A549 (cell line): ENCODE measurements at regions not wholly inside any gene's neighbourhood (a gene's known extent, or its start where the extent isn't known, plus 50 kb on each side); places are given as distances from the start of the nearest gene placed in this dataset.

Source experiments
- ATAC-seq, 2 experiments: fragments of 200-7000 bp in 1 of 2; fragments of >200 bp in 1 of 2; cut with Nextera tagmentation in 1 of 2; cut with Tn5 transposase in 1 of 2; 3 replicates each; pipeline versions ENCODE4 v1.8.0 to v1.9.1; 2018 to 2020; ENCODE audit warnings: mild to moderate bottlenecking in 1 of 2, moderate library complexity in 1 of 2
- CTCF ChIA-PET: fragments of 300-600 bp; sonication (Branson Sonifier 250); formaldehyde crosslinking; extraction: SDS; loops from one replicate; lab custom pipeline; 2021; ENCODE audit warnings: antibody characterized with exemption, inconsistent platforms; lab: Yijun Ruan, JAX
- POLR2A ChIA-PET: fragments of 350-600 bp; formaldehyde crosslinking; extraction: SDS; loops from one replicate; lab custom pipeline; 2021; ENCODE audit warnings: antibody characterized with exemption, inconsistent platforms; lab: Yijun Ruan, JAX
- DNase-seq, 2 experiments: peaks; one replicate each; pipeline versions ENCODE4 v3.0.0 to v3.0.0-alpha.2; 2011 to 2016; ENCODE audit warnings: low read depth in 1 of 2, low spot score in 1 of 2
- FAIRE-seq: peaks from 2 replicates; lab custom pipeline; 2011; peaks lifted over from hg19 to GRCh38; lab: Jason Lieb, UNC
- H3K27ac ChIP-seq, 2 experiments: fragments of >200 bp; sonication (Bioruptor Twin); formaldehyde crosslinking; 3 replicates each; pipeline ENCODE4 v1.5.1; 2016 to 2017
- H3K4me1 ChIP-seq: fragments of >200 bp; sonication (Bioruptor Twin); formaldehyde crosslinking; 3 replicates; pipeline ENCODE4 v1.6.1; 2016
- H3K4me2 ChIP-seq: fragments of >200 bp; sonication (Bioruptor Twin); formaldehyde crosslinking; 3 replicates; pipeline ENCODE4 v1.6.1; 2016
- H3K4me3 ChIP-seq: fragments of >200 bp; sonication (Bioruptor Twin); formaldehyde crosslinking; 3 replicates; pipeline ENCODE4 v1.5.1; 2016
- H3K9me3 ChIP-seq: fragments of >200 bp; sonication (Bioruptor Twin); formaldehyde crosslinking; 3 replicates; pipeline ENCODE4 v1.6.1; 2016
- BHLHE40 ChIP-seq: IDR thresholded peaks from 2 replicates; pipeline ENCODE4 v1.6.1; 2012; ENCODE audit warnings: low read depth, low read length, inconsistent platforms
- CEBPB ChIP-seq, 2 experiments: fragments of >200 bp in 1 of 2; sonication (Bioruptor Twin) in 1 of 2; formaldehyde crosslinking in 1 of 2; IDR thresholded peaks; 2 replicates each; pipeline ENCODE4 v1.6.1; 2012 to 2016
- CHD2 ChIP-seq: fragments of 150-350 bp; IDR thresholded peaks from 2 replicates; pipeline ENCODE4 v1.6.1; 2014; ENCODE audit warnings: low read length; ENCODE audit not compliant: partially characterized antibody
- EHF ChIP-seq: fragments of 250-450 bp; sonication (Bioruptor Pico); IDR thresholded peaks from 2 replicates; pipeline ENCODE4 v1.5.0; 2020; ENCODE audit warnings: mild to moderate bottlenecking
- EP300 ChIP-seq, 2 experiments: fragments of >200 bp; sonication (Bioruptor Twin); formaldehyde crosslinking; IDR thresholded peaks; 2 replicates in 1 of 2; 3 replicates in 1 of 2; pipeline ENCODE4 v1.6.1; 2016 to 2017
- FOSL2 ChIP-seq, 2 experiments: fragments of 450-650 bp in 1 of 2; fragments of >200 bp in 1 of 2; sonication (Bioruptor Twin) in 1 of 2; formaldehyde crosslinking; IDR thresholded peaks; 2 replicates each; pipeline versions ENCODE4 v1.5.0 to v1.6.1; 2016 to 2020; ENCODE audit warnings: mild to moderate bottlenecking in 1 of 2, moderate library complexity in 1 of 2
- KDM1A ChIP-seq: fragments of 200-600 bp; sonication (generic); IDR thresholded peaks from 2 replicates; pipeline ENCODE4 v1.6.1; 2016; ENCODE audit warnings: low read depth, mild to moderate bottlenecking
- KDM5A ChIP-seq: fragments of 200-600 bp; sonication (generic); IDR thresholded peaks from 2 replicates; pipeline ENCODE4 v1.6.1; 2016; ENCODE audit warnings: antibody characterized with exemption, mild to moderate bottlenecking
- MAFK ChIP-seq: fragments of 450-650 bp; IDR thresholded peaks from 2 replicates; pipeline ENCODE4 v1.6.1; 2014; ENCODE audit not compliant: partially characterized antibody
- MAZ ChIP-seq: fragments of 150-350 bp; IDR thresholded peaks from 2 replicates; pipeline ENCODE4 v1.6.1; 2014; ENCODE audit warnings: antibody characterized with exemption, low read depth, low read length, borderline replicate concordance
- PHF8 ChIP-seq: fragments of 200-600 bp; sonication (generic); IDR thresholded peaks from 2 replicates; pipeline ENCODE4 v1.6.1; 2016; ENCODE audit warnings: low read depth, mild to moderate bottlenecking, antibody characterized with exemption, moderate library complexity, borderline replicate concordance
- POLR2A ChIP-seq: IDR thresholded peaks from 2 replicates; pipeline ENCODE4 v1.6.1; 2012; ENCODE audit warnings: mild to moderate bottlenecking, low read length
- RAD21 ChIP-seq, 2 experiments: fragments of >200 bp in 1 of 2; sonication (Bioruptor Twin) in 1 of 2; formaldehyde crosslinking in 1 of 2; IDR thresholded peaks in 1 of 2; conservative IDR thresholded peaks in 1 of 2; 2 replicates in 1 of 2; 3 replicates in 1 of 2; pipeline ENCODE4 v1.6.1; 2012 to 2018; ENCODE audit warnings: inconsistent platforms in 1 of 2
- RARB ChIP-seq: fragments of 250-450 bp; sonication (Bioruptor Pico); IDR thresholded peaks from 2 replicates; pipeline ENCODE4 v1.8.0; 2021; ENCODE audit warnings: mild to moderate bottlenecking, moderate library complexity
- RCOR1 ChIP-seq: fragments of 150-350 bp; IDR thresholded peaks from 2 replicates; pipeline ENCODE4 v1.6.1; 2014; ENCODE audit warnings: antibody characterized with exemption, low read length, low read depth
- RFX5 ChIP-seq: fragments of 450-650 bp; IDR thresholded peaks from 2 replicates; pipeline ENCODE4 v1.7.1; 2014; ENCODE audit warnings: antibody characterized with exemption, mild to moderate bottlenecking, moderate library complexity
- TP53 ChIP-seq: fragments of 250-450 bp; sonication (Bioruptor Pico); IDR thresholded peaks from 2 replicates; pipeline ENCODE4 v1.5.0; 2021; ENCODE audit warnings: mild to moderate bottlenecking, moderate library complexity
- ZC3H11A ChIP-seq: fragments of 450-650 bp; IDR thresholded peaks from 2 replicates; pipeline ENCODE4 v1.6.1; 2014; ENCODE audit warnings: antibody characterized with exemption, mild to moderate bottlenecking
- ZFP36 ChIP-seq: fragments of 450-650 bp; IDR thresholded peaks from 2 replicates; pipeline ENCODE4 v1.6.1; 2014; ENCODE audit warnings: borderline replicate concordance; ENCODE audit not compliant: partially characterized antibody
- ZNF302 ChIP-seq: fragments of 250-450 bp; sonication (Bioruptor Pico); IDR thresholded peaks from 2 replicates; pipeline ENCODE4 v1.9.0; 2021; ENCODE audit warnings: inconsistent platforms, mild to moderate bottlenecking, moderate library complexity
- WGBS: methylation state at CpG from one replicate; pipeline ENCODE4 v1.1.6; 2017; ENCODE audit errors: missing lambda C conversion rate; 5-methylcytosine and 5-hydroxymethylcytosine counted together
- TF ChIP-seq, protein P1 (sequence below): fragments of 250-450 bp; sonication (Bioruptor Pico); IDR thresholded peaks from 2 replicates; pipeline ENCODE4 v1.5.0; 2020; ENCODE audit warnings: low read depth, mild to moderate bottlenecking, moderate library complexity
- TF ChIP-seq, protein P2 (sequence below): IDR thresholded peaks from 2 replicates; pipeline ENCODE4 v1.6.1; 2012; ENCODE audit warnings: low read depth, borderline replicate concordance
- TF ChIP-seq, protein P3 (sequence below): fragments of >200 bp; sonication (Bioruptor Twin); formaldehyde crosslinking; IDR thresholded peaks from 3 replicates; pipeline ENCODE4 v1.6.1; 2016
- TF ChIP-seq, protein P4 (sequence below): fragments of >200 bp; sonication (Bioruptor Twin); formaldehyde crosslinking; IDR thresholded peaks from 2 replicates; pipeline ENCODE4 v1.6.1; 2016

DNA sequence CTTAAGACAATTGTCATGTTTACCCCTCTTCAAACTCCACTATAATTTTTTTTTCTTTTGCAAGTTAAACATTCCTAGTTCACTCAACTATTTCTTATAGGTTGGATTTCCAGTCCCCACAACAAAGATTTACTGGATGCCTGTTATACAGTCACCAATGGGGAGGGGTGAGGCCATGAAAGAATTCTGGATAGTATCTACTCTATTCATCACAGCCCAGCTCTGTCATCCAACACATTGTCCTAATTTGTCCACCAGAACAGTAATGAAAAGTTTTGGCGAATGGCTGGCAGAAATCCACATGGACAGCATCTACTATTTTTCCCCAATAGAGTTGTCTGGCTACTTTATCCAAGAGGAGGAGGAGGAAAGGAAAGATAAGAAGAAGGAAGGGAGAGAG is 192.7 kb upstream of the S100G start:
- DNase-seq (no peak), ATAC-seq (no peak), FAIRE-seq (no peak)
- no peak overlapping the region for H3K27ac ChIP-seq
- ChIA-PET CTCF (no interaction called here), POLR2A (no interaction called here)
- H3K4me1 ChIP-seq, result no peaks in the 10 kb centered on the region
- H3K4me3 ChIP-seq, result no peak overlapping the region
- WGBS, result 50% methylated on average over 1 of the region's 1 CpG
- no peaks in the 10 kb centered on the region for H3K9me3 ChIP-seq
- H3K4me2 ChIP-seq, result no peak overlapping the region
- TF ChIP-seq EHF (no peak), ZNF302 (CRISPR knock-in tag) (no peak)
- TF ChIP-seq, protein P1, sequence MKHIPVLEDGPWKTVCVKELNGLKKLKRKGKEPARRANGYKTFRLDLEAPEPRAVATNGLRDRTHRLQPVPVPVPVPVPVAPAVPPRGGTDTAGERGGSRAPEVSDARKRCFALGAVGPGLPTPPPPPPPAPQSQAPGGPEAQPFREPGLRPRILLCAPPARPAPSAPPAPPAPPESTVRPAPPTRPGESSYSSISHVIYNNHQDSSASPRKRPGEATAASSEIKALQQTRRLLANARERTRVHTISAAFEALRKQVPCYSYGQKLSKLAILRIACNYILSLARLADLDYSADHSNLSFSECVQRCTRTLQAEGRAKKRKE, result no peak
- TF ChIP-seq, protein P2, sequence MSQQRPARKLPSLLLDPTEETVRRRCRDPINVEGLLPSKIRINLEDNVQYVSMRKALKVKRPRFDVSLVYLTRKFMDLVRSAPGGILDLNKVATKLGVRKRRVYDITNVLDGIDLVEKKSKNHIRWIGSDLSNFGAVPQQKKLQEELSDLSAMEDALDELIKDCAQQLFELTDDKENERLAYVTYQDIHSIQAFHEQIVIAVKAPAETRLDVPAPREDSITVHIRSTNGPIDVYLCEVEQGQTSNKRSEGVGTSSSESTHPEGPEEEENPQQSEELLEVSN, result no peak
- TF ChIP-seq, protein P3, sequence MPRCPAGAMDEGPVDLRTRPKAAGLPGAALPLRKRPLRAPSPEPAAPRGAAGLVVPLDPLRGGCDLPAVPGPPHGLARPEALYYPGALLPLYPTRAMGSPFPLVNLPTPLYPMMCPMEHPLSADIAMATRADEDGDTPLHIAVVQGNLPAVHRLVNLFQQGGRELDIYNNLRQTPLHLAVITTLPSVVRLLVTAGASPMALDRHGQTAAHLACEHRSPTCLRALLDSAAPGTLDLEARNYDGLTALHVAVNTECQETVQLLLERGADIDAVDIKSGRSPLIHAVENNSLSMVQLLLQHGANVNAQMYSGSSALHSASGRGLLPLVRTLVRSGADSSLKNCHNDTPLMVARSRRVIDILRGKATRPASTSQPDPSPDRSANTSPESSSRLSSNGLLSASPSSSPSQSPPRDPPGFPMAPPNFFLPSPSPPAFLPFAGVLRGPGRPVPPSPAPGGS, result no peak

DNA sequence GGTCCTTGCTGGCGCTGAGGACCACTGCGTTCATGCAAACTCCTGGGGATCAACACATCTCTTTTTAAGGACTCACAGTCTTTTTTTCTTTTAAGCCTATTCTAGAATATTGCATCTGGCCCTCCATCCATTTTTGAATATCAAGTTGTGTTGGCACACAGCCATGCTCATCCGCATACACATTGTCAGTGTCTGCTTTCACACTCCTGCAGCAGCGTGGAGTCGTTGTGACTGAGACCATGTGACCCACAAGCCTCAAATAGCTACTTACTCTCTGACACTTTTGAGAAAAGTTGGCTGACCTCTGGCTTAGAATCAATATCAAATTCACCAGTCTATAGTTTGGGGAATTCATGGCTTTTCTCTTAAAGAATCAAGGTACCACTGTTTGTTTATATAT is 191.8 kb upstream of the S100G start:
- Histone ChIP-seq H3K4me1 (no peaks in the 10 kb centered on the region), H3K4me3 (no peak overlapping the region), H3K4me2 (no peak overlapping the region), H3K9me3 (no peaks in the 10 kb centered on the region), H3K27ac (no peak overlapping the region)
- POLR2A ChIA-PET, result no interaction called here
- CTCF ChIA-PET, result no interaction called here
- WGBS, result 85% methylated on average over 5 of the region's 5 CpGs
- DNase-seq, result no peak
- TF ChIP-seq RFX5, result no peak
- no peak for TF ChIP-seq EP300 (IDR thresholded peaks at IDR 0.05)
- no peak for TF ChIP-seq ZFP36
- no peak for TF ChIP-seq MAFK
- TF ChIP-seq, protein P1, result no peak
- TF ChIP-seq RARB (CRISPR knock-in tag), result no peak
- no peak for TF ChIP-seq KDM5A
- TF ChIP-seq, protein P4, sequence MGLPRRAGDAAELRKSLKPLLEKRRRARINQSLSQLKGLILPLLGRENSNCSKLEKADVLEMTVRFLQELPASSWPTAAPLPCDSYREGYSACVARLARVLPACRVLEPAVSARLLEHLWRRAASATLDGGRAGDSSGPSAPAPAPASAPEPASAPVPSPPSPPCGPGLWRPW, result no peak
- no peak for TF ChIP-seq PHF8
- TF ChIP-seq CEBPB (IDR thresholded peaks at IDR 0.05), result no peak
- TF ChIP-seq CHD2, result no peak
- no peak for TF ChIP-seq POLR2A
- TF ChIP-seq ZC3H11A, result no peak
- TF ChIP-seq FOSL2 (IDR thresholded peaks at IDR 0.05), result no peak
- TF ChIP-seq FOSL2 (CRISPR knock-in tag; IDR thresholded peaks at IDR 0.05), result no peak
- no peak for TF ChIP-seq KDM1A
- TF ChIP-seq RAD21 (conservative IDR thresholded peaks at IDR 0.05 in 1 of 2, IDR thresholded peaks at IDR 0.05 in 1 of 2), result no peak
- no peak for TF ChIP-seq BHLHE40
- no peak for FAIRE-seq
- no peak for ATAC-seq

DNA sequence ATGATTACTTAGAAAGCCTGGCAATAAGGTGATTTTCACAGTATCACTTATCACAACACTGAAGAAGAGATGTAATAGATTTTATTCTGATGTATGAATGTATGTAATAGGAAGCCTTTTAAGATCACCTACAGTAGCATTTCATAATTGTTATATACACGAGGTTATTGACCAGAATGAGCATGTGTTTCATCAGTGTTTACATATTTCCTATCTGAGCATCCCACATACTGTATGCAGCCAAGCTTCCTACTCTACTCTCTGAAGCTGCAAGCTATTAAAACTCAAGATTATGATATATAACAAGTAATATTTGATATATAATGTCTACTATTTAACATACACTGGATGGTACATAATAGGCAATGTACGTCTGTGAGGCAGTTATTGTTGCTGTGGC is 190.9 kb upstream of the S100G start:
- H3K27ac ChIP-seq, result no peak overlapping the region
- no peak overlapping the region for H3K4me3 ChIP-seq
- H3K4me1 ChIP-seq, result no peaks in the 10 kb centered on the region
- no peak for TF ChIP-seq TP53 (CRISPR knock-in tag)
- no peak for TF ChIP-seq RCOR1
- no peak for TF ChIP-seq ZC3H11A
- no peak for TF ChIP-seq PHF8
- TF ChIP-seq MAZ, result no peak
- TF ChIP-seq, protein P3, result no peak
- TF ChIP-seq CEBPB (IDR thresholded peaks at IDR 0.05), result no peak
- TF ChIP-seq, protein P1, result no peak
- TF ChIP-seq, all 56 proteins: peak for 0
- FAIRE-seq, result no peak
- Histone ChIP-seq H3K4me2 (no peak overlapping the region), H3K9me3 (no peaks in the 10 kb centered on the region)
- 2% methylated on average over 2 of the region's 2 CpGs for WGBS
- ATAC-seq, result no peak
- DNase-seq, result no peak
- ChIA-PET CTCF (interaction anchor here (2.3 kb wide), 1 partner anchor 22 kb away, joined by 5 read pairs; no protein-coding TSS in a partner anchor), POLR2A (no interaction called here)
